ENCODE measurements at regions not wholly inside any gene's neighbourhood (a gene's known extent, or its start where the extent isn't known, plus 50 kb on each side); places are given as distances from the start of the nearest gene placed in this dataset.

DNA sequence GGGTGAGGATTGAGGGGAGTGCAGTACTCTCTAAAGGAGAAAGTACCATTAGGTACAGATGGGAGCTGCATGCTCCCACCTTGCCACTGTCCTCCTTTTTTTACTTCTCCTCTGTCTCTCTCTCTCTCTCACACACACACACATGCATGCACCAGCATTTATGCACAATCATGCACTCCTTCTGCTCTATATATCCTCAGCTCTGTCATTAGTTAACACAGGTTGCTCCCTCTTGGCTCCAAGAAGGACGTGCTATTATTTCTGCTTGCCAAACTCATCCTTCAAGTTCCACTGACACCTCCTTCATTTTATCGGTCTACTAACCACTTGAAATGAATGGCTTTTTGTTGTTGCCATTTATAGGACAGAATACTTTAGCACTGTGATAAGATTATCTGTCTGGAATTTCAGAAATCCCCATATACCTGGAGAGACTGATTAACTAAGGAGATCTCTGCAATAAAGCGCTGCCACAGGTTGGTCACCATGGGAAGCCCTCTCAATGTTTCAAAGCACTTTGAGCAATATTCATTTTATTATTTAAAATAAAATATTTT, 178.5 kb upstream of the TRIB2 start:
- in situ Hi-C loops (cut with MboI; ENCODE audit: low sequenced_read_pairs): no loop called here
- no peaks in the 10 kb centered on the region for H3K9me3 ChIP-seq
- no peaks in the 10 kb centered on the region for H3K27me3 ChIP-seq (ENCODE audit: low read depth)
- no peaks in the 10 kb centered on the region for H3K36me3 ChIP-seq (replicated peaks)
- DNase-seq (ENCODE audit: low spot score in 2 of 2): no peak
- no peaks in the 10 kb centered on the region for H3K4me1 ChIP-seq
- H3K4me3 ChIP-seq: no peak overlapping the region

DNA sequence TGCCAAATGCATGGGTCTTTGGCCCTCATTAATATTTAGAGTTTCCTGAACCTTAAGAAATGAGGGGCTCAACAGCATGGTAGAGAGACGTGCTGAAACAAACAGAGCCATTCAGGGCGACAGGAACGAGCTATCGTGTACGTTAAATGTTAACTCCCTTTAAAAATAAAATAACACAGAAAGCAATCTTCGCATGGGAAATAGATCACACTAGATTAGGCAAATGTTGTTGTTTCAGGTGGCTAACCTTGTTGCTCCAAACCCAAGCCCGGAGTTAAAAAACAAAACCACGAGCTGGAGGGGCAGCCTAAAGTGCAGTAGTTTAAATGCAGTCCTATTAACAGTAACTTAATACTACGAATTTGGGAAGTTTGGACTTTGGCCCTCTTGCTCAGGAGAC, 177.4 kb upstream of the TRIB2 start:
- in situ Hi-C loops (cut with MboI; ENCODE audit: low sequenced_read_pairs): no loop called here
- DNase-seq (ENCODE audit: low spot score in 2 of 2): no peak

DNA sequence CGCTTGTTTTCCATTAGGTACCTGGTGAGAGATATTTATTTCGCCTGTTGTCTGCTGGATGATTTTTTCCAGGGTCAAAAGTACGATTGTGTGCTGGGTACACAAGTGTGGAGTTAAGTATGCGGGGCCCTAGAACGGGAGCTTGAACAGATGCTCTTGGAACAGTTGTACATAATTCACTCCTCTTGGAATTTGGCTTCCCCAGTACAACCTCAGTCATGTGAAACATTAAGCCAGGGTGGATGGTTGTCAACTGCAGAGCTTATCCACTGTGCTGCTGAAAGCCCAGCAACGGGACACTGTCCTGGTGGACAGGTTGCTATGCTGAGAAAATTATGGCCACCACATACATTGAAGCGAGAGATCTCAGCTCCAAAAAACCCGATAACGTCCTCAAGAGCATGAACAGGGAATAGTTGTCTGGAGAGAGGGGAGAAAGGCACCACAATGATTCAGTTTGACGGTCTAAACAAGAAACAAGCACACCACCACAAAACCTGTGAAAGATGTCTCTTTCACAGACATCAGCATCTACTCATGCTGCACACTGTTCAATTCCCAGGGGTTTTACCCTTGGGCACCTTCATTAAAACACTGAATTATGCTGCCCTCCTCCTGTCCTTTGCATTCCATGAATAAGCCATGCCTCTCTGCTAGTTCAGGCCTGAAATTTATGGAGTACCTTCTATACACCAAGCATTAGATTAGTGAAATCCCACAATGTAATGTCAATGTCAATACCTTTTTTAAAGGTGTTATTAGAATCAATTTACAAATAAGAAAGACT, 176.8 kb upstream of the TRIB2 start:
- Histone ChIP-seq H3K9me3 (no peaks in the 10 kb centered on the region), H3K4me3 (no peak overlapping the region), H3K4me1 (no peaks in the 10 kb centered on the region), H3K36me3 (replicated peaks) (no peaks in the 10 kb centered on the region), H3K27me3 (ENCODE audit: low read depth) (no peaks in the 10 kb centered on the region)
- in situ Hi-C loops (cut with MboI; ENCODE audit: low sequenced_read_pairs): no loop called here
- no peak for DNase-seq (ENCODE audit: low spot score in 2 of 2)

More for the DNA sequence above, 177.4 kb upstream of the TRIB2 start:
- no peaks in the 10 kb centered on the region for H3K27me3 ChIP-seq (ENCODE audit: low read depth)
- no peaks in the 10 kb centered on the region for H3K36me3 ChIP-seq (replicated peaks)
- H3K4me1 ChIP-seq: no peaks in the 10 kb centered on the region
- H3K9me3 ChIP-seq: no peaks in the 10 kb centered on the region
- H3K4me3 ChIP-seq: no peak overlapping the region

DNA sequence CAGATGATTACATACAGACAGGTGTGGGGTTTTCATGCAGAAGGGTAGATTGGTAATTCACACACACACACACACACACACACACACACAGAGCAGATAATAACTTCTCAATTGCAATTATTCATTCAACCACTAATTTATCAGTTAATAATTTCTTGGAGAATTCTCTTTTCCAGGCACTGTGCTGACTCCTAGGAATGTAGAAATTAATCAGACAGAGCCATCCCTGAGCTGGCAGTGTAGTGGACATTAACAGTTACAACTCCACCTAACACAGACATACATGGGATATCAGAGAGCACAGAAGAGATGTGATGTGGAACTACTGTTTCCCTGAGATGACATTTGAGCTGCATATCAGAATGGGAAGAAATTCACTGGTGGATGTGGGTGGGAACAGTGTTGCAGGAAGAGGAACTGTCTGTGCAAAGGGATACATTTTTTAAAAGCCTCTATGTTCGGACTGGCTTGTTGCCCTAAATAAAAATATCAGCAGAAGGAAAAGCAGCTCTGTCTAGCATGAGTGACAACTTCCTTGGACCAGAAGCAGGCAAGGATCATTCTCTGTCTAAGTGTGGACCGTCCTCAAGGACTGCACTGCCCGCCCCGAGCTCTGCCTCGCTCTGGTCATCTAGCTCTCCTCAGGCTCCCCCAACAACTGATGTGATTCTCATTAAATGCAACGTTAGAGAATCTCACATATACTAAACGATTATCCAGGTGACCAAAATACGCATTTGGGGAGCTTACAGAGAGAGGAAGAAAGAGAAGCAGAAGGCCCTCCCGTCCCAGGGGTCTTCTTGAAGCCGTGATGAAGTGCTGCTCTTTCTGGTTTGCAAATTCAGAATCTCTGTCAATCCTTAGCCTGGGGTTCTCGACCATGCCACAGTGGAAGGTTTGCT, 173.4 kb upstream of the TRIB2 start:
- no peaks in the 10 kb centered on the region for H3K4me1 ChIP-seq
- no peaks in the 10 kb centered on the region for H3K36me3 ChIP-seq (replicated peaks)
- no peaks in the 10 kb centered on the region for H3K9me3 ChIP-seq
- DNase-seq (ENCODE audit: low spot score in 2 of 2): no peak
- H3K27me3 ChIP-seq (ENCODE audit: low read depth): no peaks in the 10 kb centered on the region
- in situ Hi-C loops (cut with MboI; ENCODE audit: low sequenced_read_pairs): no loop called here
- H3K4me3 ChIP-seq: no peak overlapping the region

DNA sequence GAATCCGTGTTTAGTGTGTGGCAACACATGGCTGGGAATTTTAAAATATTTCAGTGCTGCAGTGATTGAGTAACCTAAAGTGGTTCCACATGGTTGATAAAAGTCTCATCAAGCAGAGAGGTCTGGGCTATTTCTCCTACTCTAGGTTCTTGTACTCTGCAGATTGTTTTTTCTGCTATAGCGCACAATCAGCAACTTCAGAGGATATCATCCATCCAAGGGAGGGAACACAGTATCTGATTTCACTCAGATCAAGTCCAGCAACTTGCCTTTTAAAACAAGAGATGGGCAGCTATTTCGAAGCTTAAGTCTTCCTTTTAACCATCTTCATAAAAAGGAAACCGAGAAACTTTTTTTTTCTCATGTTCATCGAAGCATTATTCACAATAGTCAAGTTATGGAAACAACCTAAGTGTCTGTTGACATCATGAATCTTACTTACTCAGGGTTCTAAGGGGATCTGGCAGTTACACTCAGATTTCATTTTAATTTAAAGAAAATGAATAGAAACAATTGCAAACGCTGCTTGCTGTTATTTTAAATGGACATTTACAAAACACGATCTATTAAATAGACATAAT, 172.7 kb upstream of the TRIB2 start:
- in situ Hi-C loops (cut with MboI; ENCODE audit: low sequenced_read_pairs): no loop called here
- Histone ChIP-seq H3K36me3 (replicated peaks) (no peaks in the 10 kb centered on the region), H3K27me3 (ENCODE audit: low read depth) (no peaks in the 10 kb centered on the region), H3K4me3 (no peak overlapping the region), H3K4me1 (no peaks in the 10 kb centered on the region), H3K9me3 (no peaks in the 10 kb centered on the region)
- DNase-seq (ENCODE audit: low spot score in 2 of 2): no peak

DNA sequence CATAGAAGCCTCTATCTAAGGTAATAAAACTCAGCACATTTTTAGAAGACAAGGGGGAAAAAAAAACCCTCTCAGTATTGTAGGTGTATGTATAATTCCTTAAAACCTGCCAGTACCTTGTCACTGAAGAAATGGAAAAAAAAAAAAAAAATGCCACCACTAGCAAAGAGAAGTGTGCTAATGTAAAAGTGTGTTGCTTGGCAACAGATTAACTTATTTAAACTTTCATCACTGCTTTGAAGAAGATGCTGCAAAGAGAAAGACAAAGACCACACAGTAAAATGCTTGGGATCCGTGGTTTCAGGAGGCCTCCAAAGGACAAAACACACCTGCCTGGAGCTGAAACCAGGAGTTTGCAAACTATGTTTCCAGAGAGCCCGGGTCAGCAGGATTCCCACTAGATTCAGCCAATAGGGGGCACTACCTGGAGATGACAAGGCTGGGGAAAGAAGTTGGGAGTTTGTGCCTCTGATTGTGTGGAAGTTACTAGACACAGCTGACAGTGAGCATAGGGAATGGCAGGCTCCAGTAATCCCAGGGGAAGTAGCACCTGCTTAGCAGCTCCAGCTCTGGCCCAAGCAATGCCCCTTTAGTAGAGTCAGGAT, 169.1 kb upstream of the TRIB2 start:
- no peak for DNase-seq (ENCODE audit: low spot score in 2 of 2)
- Histone ChIP-seq H3K4me1 (no peaks in the 10 kb centered on the region), H3K27me3 (ENCODE audit: low read depth) (no peaks in the 10 kb centered on the region), H3K4me3 (no peak overlapping the region), H3K36me3 (replicated peaks) (no peaks in the 10 kb centered on the region), H3K9me3 (no peaks in the 10 kb centered on the region)
- in situ Hi-C loops (cut with MboI; ENCODE audit: low sequenced_read_pairs): no loop called here

DNA sequence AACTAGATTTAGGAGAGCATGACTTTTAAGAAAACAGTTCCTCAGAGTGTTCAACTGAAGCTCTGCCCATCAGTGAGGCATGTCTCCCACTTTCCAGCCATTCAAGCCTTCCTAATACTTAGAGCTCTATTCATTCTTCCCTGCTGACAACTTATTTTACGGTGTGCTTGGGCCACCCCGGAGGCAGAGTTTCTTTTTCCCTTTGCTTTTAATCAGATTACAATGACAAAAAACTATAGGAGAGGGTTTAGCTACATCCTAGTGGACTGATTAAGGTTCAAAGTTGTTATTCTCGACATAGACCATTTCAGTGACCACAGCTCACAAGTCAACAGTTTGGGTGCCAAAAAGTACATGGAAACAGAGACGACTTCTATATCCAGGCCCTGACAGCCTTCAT, 167.8 kb upstream of the TRIB2 start:
- Histone ChIP-seq H3K4me3 (no peak overlapping the region), H3K36me3 (replicated peaks) (no peaks in the 10 kb centered on the region), H3K4me1 (no peaks in the 10 kb centered on the region), H3K9me3 (no peaks in the 10 kb centered on the region), H3K27me3 (ENCODE audit: low read depth) (no peaks in the 10 kb centered on the region)
- no peak for DNase-seq (ENCODE audit: low spot score in 2 of 2)
- in situ Hi-C loops (cut with MboI; ENCODE audit: low sequenced_read_pairs): no loop called here

DNA sequence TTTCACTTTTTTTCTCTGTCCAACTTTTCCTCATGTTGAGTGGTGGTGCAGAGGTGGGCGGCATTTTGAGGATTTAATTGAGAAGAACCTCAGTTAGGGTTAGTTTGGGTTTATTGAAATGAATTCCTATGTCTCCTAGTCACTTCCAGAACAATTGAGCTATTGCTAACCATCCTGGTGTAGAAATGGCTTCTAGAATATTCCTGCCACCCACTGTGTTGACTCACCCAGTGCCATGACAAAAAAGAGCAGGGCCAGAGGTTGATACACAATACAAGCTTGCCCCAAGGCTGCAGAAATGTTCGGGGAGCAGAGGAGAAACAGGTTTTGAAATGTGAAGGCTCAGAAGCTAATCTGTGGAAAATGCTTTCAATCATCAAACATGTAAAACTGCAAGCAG, 167.1 kb upstream of the TRIB2 start:
- DNase-seq (ENCODE audit: low spot score in 2 of 2): no peak
- Histone ChIP-seq H3K4me1 (no peaks in the 10 kb centered on the region), H3K9me3 (no peaks in the 10 kb centered on the region), H3K27me3 (ENCODE audit: low read depth) (no peaks in the 10 kb centered on the region), H3K4me3 (no peak overlapping the region), H3K36me3 (replicated peaks) (no peaks in the 10 kb centered on the region)
- in situ Hi-C loops (cut with MboI; ENCODE audit: low sequenced_read_pairs): no loop called here

DNA sequence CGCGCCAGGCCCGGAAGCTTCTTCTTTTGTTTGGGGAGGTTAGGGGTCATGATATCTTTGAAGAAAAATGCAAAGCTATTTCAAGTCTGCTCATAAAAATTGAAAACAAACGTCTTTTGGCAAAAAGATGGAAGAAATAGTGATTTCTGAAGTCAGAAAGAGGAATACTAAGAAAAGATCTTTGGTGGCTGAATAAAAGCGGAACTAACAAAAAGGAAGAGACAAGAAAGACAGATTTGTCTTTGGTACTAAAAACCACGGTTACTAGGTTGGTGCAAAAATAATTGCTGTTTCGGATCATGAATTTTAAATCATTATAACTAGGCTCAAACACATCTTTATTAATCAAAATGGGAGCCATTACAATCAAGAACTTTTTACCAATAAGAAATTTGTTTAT, 164.6 kb upstream of the TRIB2 start:
- Histone ChIP-seq H3K4me3 (no peak overlapping the region), H3K27me3 (ENCODE audit: low read depth) (no peaks in the 10 kb centered on the region), H3K36me3 (replicated peaks) (no peaks in the 10 kb centered on the region), H3K4me1 (no peaks in the 10 kb centered on the region), H3K9me3 (no peaks in the 10 kb centered on the region)
- no peak for DNase-seq (ENCODE audit: low spot score in 2 of 2)
- in situ Hi-C loops (cut with MboI; ENCODE audit: low sequenced_read_pairs): no loop called here

DNA sequence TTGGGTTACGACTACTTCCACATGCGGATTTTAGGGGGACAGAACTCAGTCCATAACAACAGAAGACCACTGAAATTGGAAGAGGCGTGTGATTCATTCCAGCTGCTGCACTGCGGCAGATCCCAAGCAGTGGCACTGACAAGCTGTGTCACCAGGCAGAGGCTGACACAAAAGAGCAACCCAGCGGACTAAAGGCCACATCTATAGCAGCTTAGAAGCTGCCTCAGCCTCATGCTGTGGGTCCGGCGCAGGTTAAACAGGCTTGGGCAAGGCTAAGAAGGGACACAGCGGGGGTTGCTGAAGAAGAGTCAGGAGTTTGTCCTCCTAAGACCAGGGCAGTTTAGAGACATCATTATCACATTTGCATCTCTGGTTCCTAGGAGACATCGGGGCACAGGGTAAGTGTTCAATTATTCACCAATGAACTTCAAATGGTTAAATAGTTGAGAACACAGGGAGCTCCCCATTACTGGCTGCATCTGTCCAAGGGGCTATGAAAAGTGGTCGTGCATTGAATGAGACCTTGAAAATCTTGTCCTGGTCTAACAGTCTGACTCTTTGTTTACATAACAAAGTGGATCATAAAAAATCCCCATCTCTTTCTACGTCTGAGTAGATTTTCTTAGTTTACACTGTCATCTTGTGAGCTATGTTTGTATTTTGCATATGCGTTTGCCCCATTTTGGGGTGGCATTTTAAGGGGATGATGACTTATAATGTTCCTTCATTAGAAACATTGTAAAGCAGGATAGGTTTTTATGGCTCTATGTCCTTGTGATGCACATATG, 162.3 kb upstream of the TRIB2 start:
- no peak for DNase-seq (ENCODE audit: low spot score in 2 of 2)
- no peak overlapping the region for H3K4me3 ChIP-seq
- no peaks in the 10 kb centered on the region for H3K9me3 ChIP-seq
- H3K36me3 ChIP-seq (replicated peaks): no peaks in the 10 kb centered on the region
- no peaks in the 10 kb centered on the region for H3K4me1 ChIP-seq
- no peaks in the 10 kb centered on the region for H3K27me3 ChIP-seq (ENCODE audit: low read depth)
- in situ Hi-C loops (cut with MboI; ENCODE audit: low sequenced_read_pairs): no loop called here

DNA sequence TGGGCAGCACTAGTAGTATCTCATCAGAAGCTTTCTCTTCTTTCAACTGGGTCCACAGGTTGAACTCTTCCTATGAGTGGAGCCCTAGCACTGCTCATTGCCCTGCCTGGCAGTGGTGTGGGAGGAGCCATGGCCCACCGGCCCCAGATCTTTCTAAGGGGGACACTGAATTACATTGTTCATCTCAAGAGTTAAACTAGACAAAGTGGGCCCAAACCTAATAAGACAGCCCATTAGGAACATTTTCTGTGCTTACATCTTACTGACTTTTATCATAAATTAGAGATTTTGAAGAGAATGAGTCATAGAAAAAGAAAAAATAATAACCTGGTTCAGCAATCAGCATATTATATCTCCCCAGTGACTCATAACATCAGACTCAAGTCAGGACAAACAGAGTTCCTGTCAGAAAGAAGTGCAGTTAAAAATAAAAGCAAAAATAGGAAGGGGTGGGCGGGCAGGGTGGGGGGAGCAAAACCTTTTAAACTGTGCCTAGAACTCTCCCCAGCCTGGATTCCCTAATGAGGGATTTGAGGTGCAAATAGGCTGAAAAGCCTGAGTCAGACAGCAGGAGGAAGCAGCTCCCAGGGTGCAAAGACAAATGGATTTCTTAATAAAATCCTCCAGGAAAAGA, 161.6 kb upstream of the TRIB2 start:
- Histone ChIP-seq H3K4me1 (no peaks in the 10 kb centered on the region), H3K9me3 (no peaks in the 10 kb centered on the region), H3K36me3 (replicated peaks) (no peaks in the 10 kb centered on the region), H3K27me3 (ENCODE audit: low read depth) (no peaks in the 10 kb centered on the region), H3K4me3 (no peak overlapping the region)
- in situ Hi-C loops (cut with MboI; ENCODE audit: low sequenced_read_pairs): no loop called here
- no peak for DNase-seq (ENCODE audit: low spot score in 2 of 2)

DNA sequence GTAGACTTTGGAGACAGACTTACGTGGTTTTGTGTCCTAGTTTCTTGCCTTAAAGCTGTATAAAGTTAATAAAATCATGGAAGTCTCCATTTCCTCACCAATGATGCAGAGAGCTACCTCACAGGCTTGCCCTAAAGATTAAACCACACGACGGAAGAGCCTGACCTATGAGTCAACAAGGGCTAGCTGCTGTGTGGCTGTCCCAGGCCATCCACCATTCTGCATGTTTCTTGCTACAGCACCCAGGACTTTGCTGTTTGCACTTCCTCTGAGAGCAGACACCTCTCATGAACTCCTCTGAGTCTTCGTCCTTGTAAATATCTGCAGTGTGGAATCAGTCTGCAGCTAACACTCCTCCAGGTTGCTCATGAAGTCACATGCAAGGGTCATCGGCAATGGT, 160.0 kb upstream of the TRIB2 start:
- Histone ChIP-seq H3K4me1 (no peaks in the 10 kb centered on the region), H3K9me3 (no peaks in the 10 kb centered on the region), H3K4me3 (no peak overlapping the region), H3K27me3 (ENCODE audit: low read depth) (peaks cover 2% of the 10 kb centered on the region; the same call in 1 of the 2 replicates), H3K36me3 (replicated peaks) (no peaks in the 10 kb centered on the region)
- in situ Hi-C loops (cut with MboI; ENCODE audit: low sequenced_read_pairs): no loop called here
- DNase-seq (ENCODE audit: low spot score in 2 of 2): no peak

Measured in HAP-1 (cell line).